ENCODE measurements at regions not wholly inside any gene's neighbourhood (a gene's known extent, or its start where the extent isn't known, plus 50 kb on each side); places are given as distances from the start of the nearest gene placed in this dataset.

DNA sequence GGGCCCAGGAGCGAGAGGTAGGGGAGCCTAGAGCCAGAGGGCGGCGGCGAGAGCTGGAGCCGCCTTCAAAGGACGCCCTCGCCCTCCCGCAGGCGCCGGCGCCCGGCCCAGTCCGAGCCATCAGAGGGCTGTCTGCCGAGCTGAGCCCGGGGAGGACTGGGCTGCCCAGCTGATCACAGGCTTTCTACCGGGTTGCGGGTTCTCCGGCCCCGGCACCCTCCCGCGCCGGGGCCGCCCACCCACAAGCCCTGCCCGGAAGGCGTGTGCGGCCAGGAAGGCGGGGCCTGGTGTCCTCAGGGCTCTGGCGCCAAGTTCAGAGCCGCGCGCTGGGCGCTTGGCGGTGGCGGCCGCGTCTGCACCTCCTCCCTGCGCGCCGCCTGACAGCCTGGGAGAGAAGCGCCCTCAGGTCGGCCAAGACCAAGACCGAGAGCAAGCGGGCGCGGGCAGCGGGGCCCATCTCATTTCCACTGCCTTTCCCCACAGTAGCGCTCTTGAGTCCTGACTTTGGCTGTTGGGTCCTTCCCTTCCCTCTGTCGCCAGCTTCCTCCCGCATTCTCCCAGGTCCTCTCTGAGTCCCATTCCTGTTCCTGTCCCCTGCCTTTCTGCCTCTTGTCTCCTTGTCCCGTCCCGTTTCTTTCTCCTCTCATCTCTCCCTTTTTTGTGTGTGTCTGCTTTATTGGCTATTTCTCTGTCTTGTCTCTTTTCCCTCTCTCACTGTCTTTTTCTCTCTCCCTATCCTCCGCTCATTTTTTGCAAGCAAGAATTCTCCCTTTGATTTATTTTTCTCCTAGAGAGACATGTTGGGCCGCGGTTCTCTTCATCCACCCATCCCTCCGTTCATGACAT lies 60.6 kb upstream of the MSMB start:
- TF ChIP-seq ZFP3 (CRISPR knock-in tag; IDR thresholded peaks at IDR 0.05) (0 out of 2 replicates have a peak, but pooled peaks have one; percentile 22), ZNF70 (CRISPR knock-in tag; IDR thresholded peaks at IDR 0.05) (no peak), TOX (CRISPR knock-in tag; IDR thresholded peaks at IDR 0.05; ENCODE audit: borderline replicate concordance) (no peak), ZFP30 (CRISPR knock-in tag; IDR thresholded peaks at IDR 0.05) (no peak), ARNTL (CRISPR knock-in tag; IDR thresholded peaks at IDR 0.05; ENCODE audit: borderline replicate concordance, low read depth) (no peak)
